LHCN-M2 (cell line): ENCODE measurements at regions not wholly inside any gene's neighbourhood (a gene's known extent, or its start where the extent isn't known, plus 50 kb on each side); places are given as distances from the start of the nearest gene placed in this dataset.
A peak's percentile ranks its signal among the peaks of the same experiment; 100 is the strongest.
"Not testable (repeated sequence)": the region's sequence is repeated elsewhere in the genome, so short reads cannot be mapped to it uniquely, and the experiment has no call there.

ENCODE experiments used
- DNase-seq: peaks from one replicate; pipeline ENCODE4 v3.0.0-alpha.2; 2012; ENCODE audit warnings: low read depth

- DNase-seq, result peak; percentile 25
These were observed 287.6 kb upstream of the GOT2 start for GRCh38 chr16:59021751-59022150.

- DNase-seq, result no peak
These were observed 279.8 kb upstream of the GOT2 start for GRCh38 chr16:59013930-59014329.

GRCh38 chr16:58999762-59000161 lies 265.6 kb upstream of the GOT2 start:
- no peak for DNase-seq

GRCh38 chr16:58992755-58993154 lies 258.6 kb upstream of the GOT2 start:
- not testable (repeated sequence) for DNase-seq

- not testable (repeated sequence) for DNase-seq
These were observed 249.3 kb upstream of the GOT2 start for GRCh38 chr16:58983181-58983965.

GRCh38 chr16:58970775-58971174 lies 236.7 kb upstream of the GOT2 start:
- DNase-seq, result peak; percentile 11

- no peak for DNase-seq
These were observed 229.4 kb upstream of the GOT2 start for GRCh38 chr16:58963479-58963878.

- no peak for DNase-seq
These were observed 228.7 kb upstream of the GOT2 start for GRCh38 chr16:58962811-58963210.

GRCh38 chr16:58960484-58960883 lies 226.4 kb upstream of the GOT2 start:
- DNase-seq, result no peak

GRCh38 chr16:58960034-58960433 lies 225.9 kb upstream of the GOT2 start:
- DNase-seq, result no peak

- DNase-seq, result no peak
These were observed 224.6 kb upstream of the GOT2 start for GRCh38 chr16:58958749-58959148.

GRCh38 chr16:58948244-58948643 lies 214.1 kb upstream of the GOT2 start:
- no peak for DNase-seq

GRCh38 chr16:58940609-58941008 lies 206.5 kb upstream of the GOT2 start:
- no peak for DNase-seq

- no peak for DNase-seq
These were observed 204.7 kb upstream of the GOT2 start for GRCh38 chr16:58938811-58939210.

- DNase-seq, result no peak
These were observed 203.5 kb upstream of the GOT2 start for GRCh38 chr16:58937661-58938060.

- DNase-seq, result no peak
These were observed 199.1 kb upstream of the GOT2 start for GRCh38 chr16:58933186-58933585.

- DNase-seq, result peak; percentile 14
These were observed 197.3 kb upstream of the GOT2 start for GRCh38 chr16:58931436-58931835.

- no peak for DNase-seq
These were observed 189.0 kb upstream of the GOT2 start for GRCh38 chr16:58923094-58923493.

- no peak for DNase-seq
These were observed 179.3 kb upstream of the GOT2 start for GRCh38 chr16:58913456-58913855.

GRCh38 chr16:58912571-58912970 lies 178.5 kb upstream of the GOT2 start:
- no peak for DNase-seq

GRCh38 chr16:58906981-58907715 lies 173.0 kb upstream of the GOT2 start:
- DNase-seq, result no peak

- no peak for DNase-seq
These were observed 170.2 kb upstream of the GOT2 start for GRCh38 chr16:58904291-58904690.

- DNase-seq, result no peak
These were observed 155.4 kb upstream of the GOT2 start for GRCh38 chr16:58889516-58889915.
